Renal pelvis (tissue), 1 donor: ENCODE measurements at regions not wholly inside any gene's neighbourhood (a gene's known extent, or its start where the extent isn't known, plus 50 kb on each side); places are given as distances from the start of the nearest gene placed in this dataset.
"Not testable (repeated sequence)": the region's sequence is repeated elsewhere in the genome, so short reads cannot be mapped to it uniquely, and the experiment has no call there.

ENCODE experiments used
- DNase-seq: peaks from one replicate; pipeline ENCODE4 v3.0.0-alpha.2; 2013

DNA sequence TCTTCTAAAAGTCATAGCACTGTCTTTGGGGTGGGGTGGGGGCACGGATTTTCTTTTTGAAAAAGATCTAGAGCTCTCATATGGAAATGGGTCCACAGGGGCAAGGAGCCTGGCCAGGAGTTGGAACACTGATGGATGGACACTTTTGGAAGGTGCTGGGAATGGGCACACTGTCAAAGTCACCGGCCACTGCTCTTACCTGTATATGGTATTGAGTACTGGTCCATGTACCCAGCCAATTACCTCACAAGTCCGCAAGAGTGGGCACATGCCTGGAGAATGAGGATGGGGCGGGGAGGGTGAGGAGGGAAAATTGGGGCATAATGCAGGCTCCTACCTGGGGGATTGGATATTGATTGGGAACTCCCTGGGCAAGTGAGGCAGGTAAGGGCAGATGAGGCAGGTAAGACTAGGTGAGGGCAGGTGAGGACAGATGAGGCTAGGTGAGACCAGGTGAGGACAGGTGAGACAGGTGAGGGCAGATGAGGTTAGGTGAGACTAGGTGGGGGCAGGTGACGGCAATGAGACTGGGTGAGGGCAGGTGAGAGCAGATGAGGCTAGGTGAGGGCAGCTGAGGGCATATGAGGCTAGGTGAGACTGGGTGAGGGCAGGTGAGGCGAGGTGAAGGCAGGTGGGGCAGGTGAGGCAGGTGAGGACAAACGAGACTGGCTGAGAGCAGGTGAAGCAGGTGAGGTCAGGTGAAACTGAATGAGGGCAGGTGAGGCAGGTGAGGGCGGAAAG, 167.9 kb downstream of the NRN1 start:
- DNase-seq = no peak

DNA sequence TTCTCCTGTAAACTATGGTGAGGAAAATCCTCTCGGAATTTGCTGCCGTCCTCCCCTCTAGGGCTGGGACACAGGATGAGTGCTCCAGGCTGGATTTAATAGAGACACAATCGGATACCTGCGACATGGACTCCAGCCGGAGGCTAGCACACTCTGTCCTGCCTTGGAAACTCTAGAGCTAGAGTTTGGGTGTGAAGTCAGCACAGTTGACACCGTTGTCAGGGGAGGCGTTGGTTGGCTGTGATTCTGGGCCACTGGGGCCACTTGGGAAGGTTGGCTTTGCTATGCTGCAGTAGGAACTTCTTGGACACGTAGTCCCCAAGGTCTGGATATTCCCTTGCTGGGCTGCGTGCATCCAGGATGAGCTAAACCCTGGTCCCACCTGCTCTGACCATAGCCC, 169.4 kb downstream of the NRN1 start:
- DNase-seq = no peak

DNA sequence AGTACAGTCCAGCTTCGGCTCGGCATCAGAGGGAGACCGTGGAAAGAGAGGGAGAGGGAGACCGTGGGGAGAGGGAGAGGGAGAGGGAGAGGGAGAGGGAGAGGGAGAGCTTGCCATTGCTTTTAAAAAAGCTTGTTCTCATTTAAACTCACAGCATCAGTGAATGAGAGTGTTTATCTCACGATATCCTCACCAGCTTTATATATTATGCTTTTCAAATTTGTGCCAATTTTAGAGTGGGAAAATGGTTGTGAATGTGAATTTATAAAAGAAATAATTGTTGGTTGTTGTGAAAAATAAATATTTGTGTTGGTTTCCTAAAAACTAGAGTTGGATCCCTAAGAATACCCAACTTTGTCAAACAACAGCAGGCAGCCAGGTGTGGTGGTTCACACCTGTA, 170.1 kb downstream of the NRN1 start:
- DNase-seq = not testable (repeated sequence)

- DNase-seq = no peak
Observed at GRCh38 chr6:5833120-5833519, 173.6 kb downstream of the NRN1 start.

DNA sequence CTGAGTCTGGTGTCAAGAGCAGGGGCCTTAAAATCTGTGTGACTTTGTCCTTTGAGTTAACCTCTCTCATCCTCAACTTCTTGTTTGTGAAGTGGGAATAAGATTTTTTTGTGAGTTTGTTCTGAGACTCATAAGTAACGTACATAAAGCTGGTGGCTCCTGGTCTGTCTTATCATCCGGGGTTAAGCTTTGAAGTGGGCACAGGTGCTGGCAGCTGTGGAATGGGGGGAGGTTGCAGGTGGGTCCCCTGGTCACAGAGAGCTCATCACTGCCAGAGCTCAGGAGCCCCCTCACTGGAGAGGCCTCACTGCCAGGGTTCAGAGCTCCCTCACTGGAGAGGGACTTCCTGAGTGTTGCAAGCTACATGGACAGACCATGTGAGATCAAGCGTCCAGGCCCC, 174.1 kb downstream of the NRN1 start:
- no peak for DNase-seq

- DNase-seq = not testable (repeated sequence)
Observed at GRCh38 chr6:5831219-5831862, 175.4 kb downstream of the NRN1 start.

- DNase-seq = no peak
Observed at GRCh38 chr6:5828296-5828695, 178.4 kb downstream of the NRN1 start.

DNA sequence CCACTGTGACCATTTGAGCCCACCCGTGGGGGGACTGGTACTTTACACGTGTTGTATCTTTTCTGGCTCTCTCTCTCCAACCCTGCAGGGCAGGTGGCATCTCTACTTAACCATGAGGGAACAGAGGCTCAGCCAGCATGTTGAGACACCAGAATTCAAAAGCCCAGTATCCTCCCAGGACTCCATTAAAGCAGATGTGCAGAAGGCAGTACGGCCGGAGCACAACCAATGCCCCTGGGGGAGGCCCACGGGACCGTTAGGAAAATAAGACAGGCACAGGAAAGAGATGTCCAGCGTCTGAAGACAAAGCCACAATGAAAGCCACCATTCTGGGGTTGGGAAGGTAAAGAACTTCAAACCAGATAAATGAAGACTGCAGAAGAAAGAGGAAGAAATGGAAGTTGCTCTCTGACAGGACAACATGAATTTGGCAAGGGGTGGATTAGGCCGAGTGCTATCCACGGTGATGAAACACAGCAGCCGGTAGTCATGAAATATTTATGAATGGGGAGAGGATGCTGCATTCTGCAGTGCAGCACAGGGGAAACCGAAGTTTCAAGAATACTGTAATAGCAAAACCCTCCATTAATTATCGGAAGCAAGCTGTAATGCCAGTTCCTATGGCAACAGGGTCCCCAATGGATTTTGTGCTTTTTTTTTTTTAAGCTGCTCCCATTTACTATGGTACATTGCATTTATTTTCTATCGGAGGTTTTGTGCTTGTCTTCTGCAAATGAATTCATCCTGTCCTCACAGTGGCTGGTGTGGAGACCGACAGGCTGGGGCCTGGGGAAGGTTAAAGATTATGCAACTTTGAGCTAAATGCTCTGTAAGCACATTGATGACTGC, 179.4 kb downstream of the NRN1 start:
- no peak for DNase-seq

DNA sequence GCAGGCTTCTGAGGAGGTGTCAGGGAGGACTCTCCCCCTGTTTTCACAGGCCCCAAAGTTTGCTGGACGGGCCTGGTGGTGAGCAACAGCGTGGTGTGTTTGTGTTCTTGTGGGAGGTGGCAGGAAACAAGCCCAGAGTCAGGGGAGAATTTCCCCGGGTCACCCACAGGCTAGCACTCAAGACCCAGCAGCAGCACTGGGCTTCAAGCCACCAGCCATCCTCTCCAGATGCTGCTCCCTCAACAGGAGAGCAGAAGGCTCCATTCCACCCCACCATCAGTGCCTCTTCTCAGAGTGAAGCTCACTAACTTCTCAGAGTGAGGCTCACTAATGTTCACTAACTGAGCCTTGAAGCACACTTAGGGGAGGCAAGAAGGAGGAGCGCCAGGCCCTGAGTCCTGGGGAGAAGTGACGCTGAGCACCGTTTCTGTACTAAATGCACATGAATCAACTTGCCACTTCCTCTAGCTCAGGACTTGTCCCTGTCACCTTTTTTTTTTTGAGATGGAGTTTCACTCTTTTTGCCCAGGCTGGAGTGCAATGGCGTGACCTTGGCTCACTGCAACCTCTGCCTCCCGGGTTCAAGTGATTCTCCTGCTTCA, 182.2 kb downstream of the NRN1 start:
- DNase-seq = not testable (repeated sequence)
